Ectodermal cell (in vitro differentiated cells): ENCODE measurements at regions not wholly inside any gene's neighbourhood (a gene's known extent, or its start where the extent isn't known, plus 50 kb on each side); places are given as distances from the start of the nearest gene placed in this dataset.

Source experiments
- H3K27ac ChIP-seq: 2 replicates; pipeline ENCODE4 v1.7.0; 2013; ENCODE audit warnings: mild to moderate bottlenecking, low read depth, low read length; ENCODE audit not compliant: insufficient read depth, poor library complexity, severe bottlenecking
- H3K27me3 ChIP-seq: 2 replicates; pipeline ENCODE4 v1.7.0; 2013; ENCODE audit warnings: mild to moderate bottlenecking, low read length; ENCODE audit not compliant: insufficient read depth, control insufficient read depth, poor library complexity, severe bottlenecking
- H3K36me3 ChIP-seq: one replicate; pipeline ENCODE4 v1.7.0; 2013; ENCODE audit warnings: low read length; ENCODE audit not compliant: control insufficient read depth, insufficient read depth
- H3K4me1 ChIP-seq: one replicate; pipeline ENCODE4 v1.7.0; 2013; ENCODE audit warnings: low read length; ENCODE audit not compliant: control insufficient read depth, insufficient read depth
- H3K4me3 ChIP-seq: 2 replicates; pipeline ENCODE4 v1.7.0; 2013; ENCODE audit warnings: low read depth, low read length, control low read depth; ENCODE audit not compliant: insufficient read depth
- H3K9me3 ChIP-seq: 2 replicates; pipeline ENCODE4 v1.7.0; 2013; ENCODE audit warnings: mild to moderate bottlenecking, low read length, moderate library complexity; ENCODE audit not compliant: control insufficient read depth
- WGBS, 2 experiments: methylation state at CpG; one replicate each; pipeline ENCODE4 v1.1.7; 2013; ENCODE audit warnings: missing lambda C conversion rate in 2 of 2; 5-methylcytosine and 5-hydroxymethylcytosine counted together

- Histone ChIP-seq H3K27me3 (peaks cover 3% of the 10 kb centered on the region), H3K36me3 (no peaks in the 10 kb centered on the region), H3K4me1 (no peaks in the 10 kb centered on the region), H3K9me3 (no peaks in the 10 kb centered on the region), H3K4me3 (no peak overlapping the region), H3K27ac (no peak overlapping the region)
- WGBS, 2 experiments, result 30 to 51% methylated on average over 3 to 4 of the region's 4 CpGs
Observed at GRCh38 chr3:70531063-70531657, 218.7 kb upstream of the MDFIC2 start.

- Histone ChIP-seq H3K4me3 (no peak overlapping the region), H3K9me3 (no peaks in the 10 kb centered on the region), H3K27ac (no peak overlapping the region), H3K27me3 (peaks cover 3% of the 10 kb centered on the region), H3K36me3 (no peaks in the 10 kb centered on the region), H3K4me1 (no peaks in the 10 kb centered on the region)
- 84 to 86% methylated on average over 4 of the region's 4 CpGs for WGBS, 2 experiments
Observed at GRCh38 chr3:70530626-70531025, 218.2 kb upstream of the MDFIC2 start.

- no peak overlapping the region for H3K4me3 ChIP-seq
- H3K4me1 ChIP-seq, result no peaks in the 10 kb centered on the region
- WGBS, 2 experiments, result 49 to 59% methylated on average over 6 to 8 of the region's 8 CpGs
Observed at GRCh38 chr3:70527026-70527425, 214.6 kb upstream of the MDFIC2 start.

GRCh38 chr3:70519913-70520659, 207.6 kb upstream of the MDFIC2 start:
- H3K9me3 ChIP-seq, result no peaks in the 10 kb centered on the region
- no peaks in the 10 kb centered on the region for H3K4me1 ChIP-seq
- no peaks in the 10 kb centered on the region for H3K27me3 ChIP-seq
- H3K36me3 ChIP-seq, result no peaks in the 10 kb centered on the region
- H3K27ac ChIP-seq, result no peak overlapping the region
- no peak overlapping the region for H3K4me3 ChIP-seq
- WGBS, 2 experiments, result 46 to 82% methylated on average over 1 to 3 of the region's 3 CpGs

More at GRCh38 chr3:70527026-70527425, 214.6 kb upstream of the MDFIC2 start:
- H3K36me3 ChIP-seq, result no peaks in the 10 kb centered on the region
- H3K9me3 ChIP-seq, result no peaks in the 10 kb centered on the region
- no peak overlapping the region for H3K27ac ChIP-seq
- no peaks in the 10 kb centered on the region for H3K27me3 ChIP-seq

GRCh38 chr3:70519026-70519425, 206.6 kb upstream of the MDFIC2 start:
- Histone ChIP-seq H3K27me3 (no peaks in the 10 kb centered on the region), H3K4me1 (no peaks in the 10 kb centered on the region), H3K27ac (no peak overlapping the region), H3K9me3 (no peaks in the 10 kb centered on the region), H3K4me3 (no peak overlapping the region), H3K36me3 (no peaks in the 10 kb centered on the region)
- WGBS, 2 experiments, result 78 to 82% methylated on average over 4 of the region's 4 CpGs

GRCh38 chr3:70518356-70518755, 205.9 kb upstream of the MDFIC2 start:
- no peaks in the 10 kb centered on the region for H3K27me3 ChIP-seq
- WGBS, 2 experiments, result 91 to 98% methylated on average over 5 of the region's 5 CpGs
- no peak overlapping the region for H3K27ac ChIP-seq
- H3K9me3 ChIP-seq, result no peaks in the 10 kb centered on the region
- H3K36me3 ChIP-seq, result no peaks in the 10 kb centered on the region
- H3K4me3 ChIP-seq, result no peak overlapping the region
- H3K4me1 ChIP-seq, result no peaks in the 10 kb centered on the region

GRCh38 chr3:70517124-70517890, 204.9 kb upstream of the MDFIC2 start:
- no peak overlapping the region for H3K4me3 ChIP-seq
- H3K9me3 ChIP-seq, result no peaks in the 10 kb centered on the region
- H3K27ac ChIP-seq, result no peak overlapping the region
- WGBS, 2 experiments, result 94 to 100% methylated on average over 2 to 3 of the region's 3 CpGs
- no peaks in the 10 kb centered on the region for H3K4me1 ChIP-seq
- H3K36me3 ChIP-seq, result no peaks in the 10 kb centered on the region
- H3K27me3 ChIP-seq, result no peaks in the 10 kb centered on the region

GRCh38 chr3:70516076-70516475, 203.6 kb upstream of the MDFIC2 start:
- Histone ChIP-seq H3K4me3 (no peak overlapping the region), H3K27ac (no peak overlapping the region), H3K4me1 (no peaks in the 10 kb centered on the region), H3K27me3 (no peaks in the 10 kb centered on the region), H3K36me3 (no peaks in the 10 kb centered on the region), H3K9me3 (no peaks in the 10 kb centered on the region)
- WGBS, 2 experiments, result 90 to 95% methylated on average over 4 of the region's 4 CpGs

GRCh38 chr3:70507486-70507885, 195.0 kb upstream of the MDFIC2 start:
- 99 to 100% methylated on average over 2 to 4 of the region's 4 CpGs for WGBS, 2 experiments
- H3K27me3 ChIP-seq, result no peaks in the 10 kb centered on the region
- no peak overlapping the region for H3K27ac ChIP-seq
- H3K9me3 ChIP-seq, result no peaks in the 10 kb centered on the region
- H3K4me1 ChIP-seq, result no peaks in the 10 kb centered on the region
- H3K36me3 ChIP-seq, result no peaks in the 10 kb centered on the region
- H3K4me3 ChIP-seq, result no peak overlapping the region

- H3K27ac ChIP-seq, result no peak overlapping the region
- H3K4me1 ChIP-seq, result no peaks in the 10 kb centered on the region
- no peak overlapping the region for H3K4me3 ChIP-seq
- no peaks in the 10 kb centered on the region for H3K9me3 ChIP-seq
- no peaks in the 10 kb centered on the region for H3K36me3 ChIP-seq
- no peaks in the 10 kb centered on the region for H3K27me3 ChIP-seq
- WGBS, 2 experiments, result 88 to 97% methylated on average over 5 of the region's 5 CpGs
Observed at GRCh38 chr3:70506775-70507174, 194.3 kb upstream of the MDFIC2 start.
